Urinary bladder (tissue), 3 donors: ENCODE measurements at regions not wholly inside any gene's neighbourhood (a gene's known extent, or its start where the extent isn't known, plus 50 kb on each side); places are given as distances from the start of the nearest gene placed in this dataset.
A peak's percentile ranks its signal among the peaks of the same experiment; 100 is the strongest.

Experiments
- DNase-seq: peaks from one replicate; pipeline ENCODE4 v3.0.0-alpha.2; 2015; ENCODE audit errors: extremely low spot score
- H3K27ac ChIP-seq: one replicate; pipeline ENCODE4 v1.5.1; 2013; ENCODE audit warnings: low read depth, mild to moderate bottlenecking, moderate library complexity
- H3K36me3 ChIP-seq: one replicate; pipeline ENCODE4 v1.6.1; 2013; ENCODE audit warnings: mild to moderate bottlenecking, moderate library complexity; ENCODE audit not compliant: insufficient read depth
- H3K4me1 ChIP-seq: one replicate; pipeline ENCODE4 v1.6.1; 2013; ENCODE audit warnings: mild to moderate bottlenecking, moderate library complexity; ENCODE audit not compliant: insufficient read depth
- H3K4me3 ChIP-seq: one replicate; pipeline ENCODE4 v1.5.1; 2013; ENCODE audit warnings: low read depth, low read length
- WGBS: extraction: QIAGEN DNeasy Blood & Tissue Kit; methylation state at CpG from one replicate; pipeline ENCODE4 v1.1.7; 2013; 5-methylcytosine and 5-hydroxymethylcytosine counted together
- donor health status: healthy with polysubstance abuse.
- donor health status: healthy.

- Histone ChIP-seq H3K27ac (no peak overlapping the region), H3K4me1 (no peaks in the 10 kb centered on the region), H3K36me3 (no peaks in the 10 kb centered on the region), H3K4me3 (no peak overlapping the region)
- 18% methylated on average over 18 of the region's 18 CpGs for WGBS
- DNase-seq, result peak; percentile 84
These were observed 167.5 kb upstream of the HABP2 start for GRCh38 chr10:113385021-113385999.

DNA sequence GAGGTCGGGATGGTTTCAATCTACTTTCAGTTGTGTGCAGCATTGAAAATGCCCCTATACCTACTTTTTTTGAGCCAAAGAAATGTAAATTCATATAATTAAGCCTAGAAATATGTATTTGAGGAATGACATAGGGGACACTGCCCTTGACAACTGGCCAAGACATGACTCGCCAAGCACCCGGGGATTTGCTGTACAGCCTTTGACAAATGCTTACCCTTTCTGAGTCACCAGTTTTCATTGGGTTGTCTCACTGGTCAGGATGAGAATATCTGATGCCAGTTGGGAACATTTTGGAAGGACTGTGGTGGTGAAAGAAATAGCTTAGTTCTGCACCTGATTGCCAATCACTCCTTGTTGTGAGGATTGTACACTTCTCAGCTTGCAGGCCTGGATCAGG is 166.8 kb upstream of the HABP2 start:
- WGBS, result 35% methylated on average over 3 of the region's 3 CpGs
- H3K27ac ChIP-seq, result no peak overlapping the region
- H3K4me1 ChIP-seq, result no peaks in the 10 kb centered on the region
- H3K36me3 ChIP-seq, result no peaks in the 10 kb centered on the region
- DNase-seq, result no peak
- H3K4me3 ChIP-seq, result no peak overlapping the region

GRCh38 chr10:113389969-113390368 is 162.9 kb upstream of the HABP2 start:
- WGBS, result 66% methylated on average over 5 of the region's 5 CpGs
- no peaks in the 10 kb centered on the region for H3K36me3 ChIP-seq
- no peak overlapping the region for H3K4me3 ChIP-seq
- DNase-seq, result no peak
- H3K27ac ChIP-seq, result no peak overlapping the region
- no peaks in the 10 kb centered on the region for H3K4me1 ChIP-seq

DNA sequence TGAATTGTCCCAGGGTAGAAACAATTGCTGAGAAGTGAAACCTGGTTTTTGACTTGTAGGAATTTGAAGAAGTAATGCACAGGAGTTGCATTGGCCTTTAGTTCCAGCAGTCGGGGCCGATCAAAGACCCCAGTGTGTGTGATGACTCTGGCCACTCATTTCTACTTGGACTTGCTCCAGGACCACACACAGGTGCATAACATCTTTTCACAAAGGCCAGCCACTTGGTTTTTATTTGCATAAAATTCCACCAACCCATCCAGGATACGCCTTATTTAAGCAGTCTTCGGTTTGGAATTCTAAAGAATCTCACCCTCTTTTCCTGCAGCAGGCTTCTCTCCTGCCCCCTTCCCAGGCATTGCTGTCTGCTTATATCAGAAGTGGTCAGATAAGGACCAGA is 162.0 kb upstream of the HABP2 start:
- no peaks in the 10 kb centered on the region for H3K4me1 ChIP-seq
- 67% methylated on average over 4 of the region's 4 CpGs for WGBS
- no peak overlapping the region for H3K27ac ChIP-seq
- no peak for DNase-seq
- H3K36me3 ChIP-seq, result no peaks in the 10 kb centered on the region
- no peak overlapping the region for H3K4me3 ChIP-seq

DNA sequence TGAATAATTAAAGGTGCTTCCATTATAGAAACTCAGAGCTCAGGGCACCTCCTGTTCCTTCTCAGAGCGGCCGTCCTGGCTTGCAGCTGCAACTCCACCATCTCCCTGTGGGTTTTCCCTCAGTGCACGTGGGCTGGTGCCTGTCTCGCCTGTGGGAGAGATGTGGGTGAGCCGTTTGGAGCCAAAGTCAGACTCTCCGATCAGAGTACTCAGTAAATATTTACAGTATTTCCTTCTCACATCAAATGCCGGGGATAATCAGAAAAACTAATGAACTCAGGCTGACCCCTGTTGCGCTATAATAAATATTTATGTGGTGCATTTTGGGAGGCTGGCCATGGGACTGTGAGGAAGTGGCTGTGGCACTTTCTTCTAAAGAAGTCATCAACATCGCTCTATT is 155.8 kb upstream of the HABP2 start:
- Histone ChIP-seq H3K4me1 (no peaks in the 10 kb centered on the region), H3K27ac (no peak overlapping the region), H3K4me3 (no peak overlapping the region), H3K36me3 (no peaks in the 10 kb centered on the region)
- WGBS, result 30% methylated on average over 9 of the region's 9 CpGs
- DNase-seq, result no peak

DNA sequence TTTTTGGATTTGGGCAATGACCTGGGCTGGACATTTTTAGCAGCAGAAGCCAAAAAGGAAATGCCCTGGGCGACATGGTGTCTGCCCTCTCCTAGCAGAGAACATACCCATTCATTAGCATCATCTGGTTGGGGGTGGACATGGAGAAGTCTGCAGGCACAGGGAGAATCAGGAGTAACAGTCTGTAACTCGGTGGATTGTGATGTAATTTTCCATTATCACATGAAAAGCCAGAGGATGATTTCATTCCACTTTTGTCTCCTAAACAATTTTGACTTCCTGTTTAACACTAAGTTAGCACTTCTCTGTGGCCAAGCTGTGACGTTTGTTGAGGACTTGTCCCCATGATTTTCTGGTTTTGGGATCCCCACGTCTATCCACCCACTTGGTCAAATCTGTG is 153.8 kb upstream of the HABP2 start:
- Histone ChIP-seq H3K27ac (no peak overlapping the region), H3K4me1 (no peaks in the 10 kb centered on the region), H3K4me3 (no peak overlapping the region), H3K36me3 (no peaks in the 10 kb centered on the region)
- WGBS, result 63% methylated on average over 4 of the region's 4 CpGs
- DNase-seq, result no peak

GRCh38 chr10:113402602-113403001 is 150.3 kb upstream of the HABP2 start:
- Histone ChIP-seq H3K36me3 (no peaks in the 10 kb centered on the region), H3K27ac (no peak overlapping the region), H3K4me1 (no peaks in the 10 kb centered on the region), H3K4me3 (no peak overlapping the region)
- DNase-seq, result no peak
- 59% methylated on average over 3 of the region's 3 CpGs for WGBS

- WGBS, result 51% methylated on average over 7 of the region's 7 CpGs
These were observed 145.6 kb upstream of the HABP2 start for GRCh38 chr10:113407218-113407617.

DNA sequence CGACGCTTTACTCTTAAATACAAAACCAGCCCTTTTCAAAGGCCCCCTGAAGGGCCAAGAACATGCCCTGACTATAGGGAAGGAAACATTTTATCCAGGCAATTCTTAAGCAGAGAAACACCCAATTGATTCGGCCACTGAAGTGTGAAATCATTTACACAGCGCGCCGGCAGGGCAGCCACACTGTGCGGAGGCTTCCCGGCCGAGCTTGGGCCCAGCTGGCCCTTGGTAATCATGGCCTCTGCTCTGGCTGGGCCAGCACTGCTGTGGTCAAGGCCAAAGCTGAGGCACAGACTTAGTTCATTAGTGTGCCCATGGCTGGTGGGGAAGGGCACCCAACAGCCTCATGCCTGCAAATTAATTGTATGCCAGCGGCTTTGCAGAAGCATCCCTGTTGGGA is 143.7 kb upstream of the HABP2 start:
- H3K36me3 ChIP-seq, result no peaks in the 10 kb centered on the region
- no peak for DNase-seq
- WGBS, result 95% methylated on average over 10 of the region's 10 CpGs
- H3K4me3 ChIP-seq, result no peak overlapping the region
- H3K27ac ChIP-seq, result no peak overlapping the region
- no peaks in the 10 kb centered on the region for H3K4me1 ChIP-seq

More at GRCh38 chr10:113407218-113407617, 145.6 kb upstream of the HABP2 start:
- Histone ChIP-seq H3K4me3 (no peak overlapping the region), H3K36me3 (no peaks in the 10 kb centered on the region), H3K27ac (no peak overlapping the region), H3K4me1 (no peaks in the 10 kb centered on the region)
- DNase-seq, result no peak

GRCh38 chr10:113410618-113411017 is 142.2 kb upstream of the HABP2 start:
- WGBS, result 62% methylated on average over 2 of the region's 2 CpGs
- DNase-seq, result no peak

DNA sequence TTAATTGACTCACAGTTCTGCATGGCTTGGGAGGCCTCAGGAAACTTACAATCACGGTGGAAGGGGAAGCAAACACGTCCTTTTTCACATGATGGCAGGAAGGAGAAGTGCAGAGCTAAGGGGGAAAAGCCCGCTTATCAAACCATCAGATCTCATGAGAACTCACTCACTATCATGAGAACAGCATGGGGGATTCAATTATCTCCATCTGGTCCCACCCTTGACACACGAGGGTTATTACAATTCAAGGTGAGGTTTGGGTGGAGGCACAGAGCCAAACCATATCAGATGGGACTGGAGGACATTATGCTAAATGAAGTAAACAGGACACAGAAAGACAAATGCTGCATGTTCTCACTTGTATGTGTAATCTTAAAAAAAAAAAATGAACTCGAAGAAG is 141.4 kb upstream of the HABP2 start:
- Histone ChIP-seq H3K27ac (no peak overlapping the region), H3K36me3 (no peaks in the 10 kb centered on the region), H3K4me3 (no peak overlapping the region), H3K4me1 (no peaks in the 10 kb centered on the region)
- no peak for DNase-seq
- WGBS, result 41% methylated on average over 5 of the region's 5 CpGs

More at GRCh38 chr10:113410618-113411017, 142.2 kb upstream of the HABP2 start:
- no peaks in the 10 kb centered on the region for H3K4me1 ChIP-seq
- no peak overlapping the region for H3K4me3 ChIP-seq
- H3K27ac ChIP-seq, result no peak overlapping the region
- no peaks in the 10 kb centered on the region for H3K36me3 ChIP-seq

DNA sequence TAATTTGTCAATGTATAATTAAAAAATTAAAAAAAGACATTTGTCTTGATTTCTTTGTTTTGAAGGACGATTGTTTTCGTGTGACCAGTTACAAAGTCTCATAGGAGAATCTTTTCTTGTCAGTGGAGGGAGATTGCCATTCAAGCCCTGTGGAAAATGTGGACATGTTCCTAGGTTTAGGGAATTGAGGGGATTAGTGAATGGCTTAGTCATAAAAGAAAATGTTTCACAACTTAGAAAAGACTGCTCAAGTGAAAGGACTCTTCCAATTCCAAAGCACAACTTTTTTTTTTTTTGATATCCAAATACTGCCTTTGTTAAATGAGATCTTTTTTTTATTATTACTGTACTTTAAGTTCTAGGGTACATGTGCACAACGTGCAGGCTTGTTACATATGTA is 140.7 kb upstream of the HABP2 start:
- H3K27ac ChIP-seq, result no peak overlapping the region
- no peak for DNase-seq
- WGBS, result 78% methylated on average over 3 of the region's 3 CpGs
- no peak overlapping the region for H3K4me3 ChIP-seq
- no peaks in the 10 kb centered on the region for H3K4me1 ChIP-seq
- no peaks in the 10 kb centered on the region for H3K36me3 ChIP-seq

GRCh38 chr10:113414543-113414942 is 138.3 kb upstream of the HABP2 start:
- no peak for DNase-seq
- H3K4me3 ChIP-seq, result no peak overlapping the region
- H3K27ac ChIP-seq, result no peak overlapping the region
- no peaks in the 10 kb centered on the region for H3K4me1 ChIP-seq
- no peaks in the 10 kb centered on the region for H3K36me3 ChIP-seq

DNA sequence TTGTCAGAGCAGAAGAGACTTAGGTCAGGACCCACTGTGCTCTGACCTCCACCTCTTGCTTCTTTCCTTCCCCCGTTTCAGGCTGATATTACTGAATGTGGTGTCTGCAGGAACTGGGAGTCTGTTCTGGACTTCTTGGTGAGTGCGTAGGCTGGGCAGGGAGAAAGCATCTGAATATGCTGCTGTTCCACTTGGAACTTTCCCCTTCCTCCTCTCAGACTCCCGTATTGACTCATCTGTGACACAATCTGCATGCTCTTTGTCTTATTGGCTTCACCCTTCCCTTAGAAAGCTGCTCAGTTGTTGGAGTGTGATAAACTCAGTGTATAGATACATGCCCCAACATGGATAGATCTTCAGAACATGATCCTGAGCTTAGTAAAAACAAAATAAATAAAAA is 137.6 kb upstream of the HABP2 start:
- H3K36me3 ChIP-seq, result no peaks in the 10 kb centered on the region
- H3K4me1 ChIP-seq, result no peaks in the 10 kb centered on the region
- H3K27ac ChIP-seq, result no peak overlapping the region
- DNase-seq, result no peak
- H3K4me3 ChIP-seq, result no peak overlapping the region
- WGBS, result 71% methylated on average over 3 of the region's 3 CpGs
